ENCODE measurements at regions not wholly inside any gene's neighbourhood (a gene's known extent, or its start where the extent isn't known, plus 50 kb on each side); places are given as distances from the start of the nearest gene placed in this dataset.
A peak's percentile ranks its signal among the peaks of the same experiment; 100 is the strongest.

GRCh38 chr2:215529271-215529670 is 93.4 kb upstream of the FN1 start:
- no peak for DNase-seq

- no peak for DNase-seq
Measured at GRCh38 chr2:215528555-215528954, 92.7 kb upstream of the FN1 start.

GRCh38 chr2:215527736-215528135 is 91.9 kb upstream of the FN1 start:
- no peak for DNase-seq

GRCh38 chr2:215526341-215526740 is 90.5 kb upstream of the FN1 start:
- DNase-seq = no peak

GRCh38 chr2:215522237-215522636 is 86.4 kb upstream of the FN1 start:
- DNase-seq = peak; percentile 14

- DNase-seq = no peak
Measured at GRCh38 chr2:215521031-215521430, 85.2 kb upstream of the FN1 start.

- DNase-seq = no peak
Measured at GRCh38 chr2:215517391-215517790, 81.5 kb upstream of the FN1 start.

- no peak for DNase-seq
Measured at GRCh38 chr2:215514516-215514915, 78.6 kb upstream of the FN1 start.

- DNase-seq = no peak
Measured at GRCh38 chr2:215511454-215512346, 75.8 kb upstream of the FN1 start.

GRCh38 chr2:215507836-215508235 is 72.0 kb upstream of the FN1 start:
- DNase-seq = no peak

GRCh38 chr2:215507136-215507535 is 71.3 kb upstream of the FN1 start:
- no peak for DNase-seq

- DNase-seq = no peak
Measured at GRCh38 chr2:215506604-215506990, 70.7 kb upstream of the FN1 start.

GRCh38 chr2:215505044-215505786 is 69.3 kb upstream of the FN1 start:
- no peak for DNase-seq

GRCh38 chr2:215504547-215504946 is 68.7 kb upstream of the FN1 start:
- DNase-seq = no peak

GRCh38 chr2:215503381-215503780 is 67.5 kb upstream of the FN1 start:
- DNase-seq = no peak

- no peak for DNase-seq
Measured at GRCh38 chr2:215500466-215500865, 64.6 kb upstream of the FN1 start.

GRCh38 chr2:215499331-215499730 is 63.5 kb upstream of the FN1 start:
- DNase-seq = no peak

GRCh38 chr2:215498431-215498830 is 62.6 kb upstream of the FN1 start:
- no peak for DNase-seq

GRCh38 chr2:215493376-215493775 is 57.5 kb upstream of the FN1 start:
- DNase-seq = no peak

- no peak for DNase-seq
Measured at GRCh38 chr2:215489288-215489848, 53.5 kb upstream of the FN1 start.

- DNase-seq = no peak
Measured at GRCh38 chr2:215487002-215487372, 51.1 kb upstream of the FN1 start.

- DNase-seq = no peak
Measured at GRCh38 chr2:215486291-215487001, 50.6 kb upstream of the FN1 start.
